ENCODE measurements at regions not wholly inside any gene's neighbourhood (a gene's known extent, or its start where the extent isn't known, plus 50 kb on each side); places are given as distances from the start of the nearest gene placed in this dataset.
"Not testable (repeated sequence)": the region's sequence is repeated elsewhere in the genome, so short reads cannot be mapped to it uniquely, and the experiment has no call there.

- H3K4me3 ChIP-seq (ENCODE audit: low read length) = no peak overlapping the region
- no peak for TF ChIP-seq ZNF274 (IDR thresholded peaks at IDR 0.05; ENCODE audit: low read depth, low read length)
Observed at GRCh38 chr19:30066781-30067759, 125.0 kb downstream of the URI1 start.

- H3K4me3 ChIP-seq (ENCODE audit: low read length) = not testable (repeated sequence)
Observed at GRCh38 chr19:30067956-30068506, 126.0 kb downstream of the URI1 start.

GRCh38 chr19:30068528-30069395 lies 126.7 kb downstream of the URI1 start:
- TF ChIP-seq ZNF274 (IDR thresholded peaks at IDR 0.05; ENCODE audit: low read depth, low read length) = no peak
- no peak overlapping the region for H3K4me3 ChIP-seq (ENCODE audit: low read length)

GRCh38 chr19:30069535-30070197 lies 127.6 kb downstream of the URI1 start:
- no peak overlapping the region for H3K4me3 ChIP-seq (ENCODE audit: low read length)
- TF ChIP-seq ZNF274 (IDR thresholded peaks at IDR 0.05; ENCODE audit: low read depth, low read length) = no peak

GRCh38 chr19:30070198-30070967 lies 128.3 kb downstream of the URI1 start:
- no peak for TF ChIP-seq ZNF274 (IDR thresholded peaks at IDR 0.05; ENCODE audit: low read depth, low read length)
- H3K4me3 ChIP-seq (ENCODE audit: low read length) = no peak overlapping the region

- TF ChIP-seq ZNF274 (IDR thresholded peaks at IDR 0.05; ENCODE audit: low read depth, low read length) = no peak
- no peak overlapping the region for H3K4me3 ChIP-seq (ENCODE audit: low read length)
Observed at GRCh38 chr19:30070968-30071632, 129.1 kb downstream of the URI1 start.

GRCh38 chr19:30071871-30072270 lies 129.8 kb downstream of the URI1 start:
- H3K4me3 ChIP-seq (ENCODE audit: low read length) = no peak overlapping the region
- TF ChIP-seq ZNF274 (IDR thresholded peaks at IDR 0.05; ENCODE audit: low read depth, low read length) = no peak

- H3K4me3 ChIP-seq (ENCODE audit: low read length) = no peak overlapping the region
- no peak for TF ChIP-seq ZNF274 (IDR thresholded peaks at IDR 0.05; ENCODE audit: low read depth, low read length)
Observed at GRCh38 chr19:30073152-30074000, 131.3 kb downstream of the URI1 start.

GRCh38 chr19:30074096-30074495 lies 132.1 kb downstream of the URI1 start:
- no peak overlapping the region for H3K4me3 ChIP-seq (ENCODE audit: low read length)
- TF ChIP-seq ZNF274 (IDR thresholded peaks at IDR 0.05; ENCODE audit: low read depth, low read length) = no peak

GRCh38 chr19:30074741-30075715 lies 133.0 kb downstream of the URI1 start:
- no peak for TF ChIP-seq ZNF274 (IDR thresholded peaks at IDR 0.05; ENCODE audit: low read depth, low read length)
- no peak overlapping the region for H3K4me3 ChIP-seq (ENCODE audit: low read length)

- H3K4me3 ChIP-seq (ENCODE audit: low read length) = no peak overlapping the region
- no peak for TF ChIP-seq ZNF274 (IDR thresholded peaks at IDR 0.05; ENCODE audit: low read depth, low read length)
Observed at GRCh38 chr19:30076101-30076551, 134.1 kb downstream of the URI1 start.
